Stimulated activated naive B cell treated with anti-CD40 and anti-IgM and Interleukin-4, amounts not matched to agents 10 μg/mL and 1 μg/mL and 100 μg/mL, for 72 hours (primary cell): ENCODE measurements at regions not wholly inside any gene's neighbourhood (a gene's known extent, or its start where the extent isn't known, plus 50 kb on each side); places are given as distances from the start of the nearest gene placed in this dataset.
"Not testable (repeated sequence)": the region's sequence is repeated elsewhere in the genome, so short reads cannot be mapped to it uniquely, and the experiment has no call there.

Experiments used
- ATAC-seq, 2 donors: fragments of 150-1000 bp; cut with Tn5 transposase; replicated peaks; 2 replicates each; pipeline ENCODE4 v1.10.0; 2021; ENCODE audit warnings: moderate library complexity in 1 of 2
- DNase-seq: peaks from one replicate; pipeline ENCODE4 v3.0.0; 2021
- H3K27ac Mint-ChIP-seq: one replicate; pipeline ENCODE4 v1.8.0; 2022; ENCODE audit warnings: mild to moderate bottlenecking, mixed read lengths
- H3K27me3 Mint-ChIP-seq, 2 donors: one replicate each; pipeline ENCODE4 v1.8.0; 2022; ENCODE audit warnings: mixed read lengths in 2 of 2
- H3K36me3 Mint-ChIP-seq, 2 donors: one replicate each; pipeline ENCODE4 v1.8.0; 2022; ENCODE audit warnings: mixed read lengths in 2 of 2, mild to moderate bottlenecking in 1 of 2
- H3K4me1 Mint-ChIP-seq, 2 donors: one replicate each; pipeline ENCODE4 v1.8.0; 2022; ENCODE audit warnings: mixed read lengths in 2 of 2, mild to moderate bottlenecking in 1 of 2
- H3K4me3 Mint-ChIP-seq, 2 donors: one replicate each; pipeline ENCODE4 v1.8.0; 2022; ENCODE audit warnings: mild to moderate bottlenecking in 2 of 2, mixed read lengths in 2 of 2, moderate library complexity in 1 of 2
- H3K9me3 Mint-ChIP-seq, 2 donors: one replicate each; pipeline ENCODE4 v1.8.0; 2022; ENCODE audit warnings: mixed read lengths in 2 of 2, mild to moderate bottlenecking in 1 of 2

DNA sequence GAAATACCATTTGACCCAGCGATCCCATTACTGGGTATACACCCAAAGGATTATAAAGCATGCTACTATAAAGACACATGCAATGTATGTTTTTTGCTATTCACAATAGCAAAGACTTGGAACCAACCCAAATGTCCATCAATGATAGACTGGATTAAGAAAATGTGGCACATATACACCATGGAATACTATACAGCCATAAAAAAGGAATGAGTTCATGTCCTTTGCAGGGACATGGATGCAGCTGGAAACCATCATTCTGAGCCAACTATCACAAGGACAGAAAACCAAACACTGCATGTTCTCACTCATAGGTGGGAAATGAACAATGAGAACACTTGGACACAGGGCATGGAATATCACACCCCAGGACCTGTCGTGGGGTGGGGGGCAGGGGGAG lies 558.1 kb downstream of the NTRK3 start:
- peaks cover 3 to 10% of the 10 kb centered on the region in 2 donors for H3K9me3 Mint-ChIP-seq
- not testable (repeated sequence) for ATAC-seq, DNase-seq, H3K27me3 Mint-ChIP-seq, H3K4me1 Mint-ChIP-seq, H3K27ac Mint-ChIP-seq, H3K36me3 Mint-ChIP-seq, H3K4me3 Mint-ChIP-seq

DNA sequence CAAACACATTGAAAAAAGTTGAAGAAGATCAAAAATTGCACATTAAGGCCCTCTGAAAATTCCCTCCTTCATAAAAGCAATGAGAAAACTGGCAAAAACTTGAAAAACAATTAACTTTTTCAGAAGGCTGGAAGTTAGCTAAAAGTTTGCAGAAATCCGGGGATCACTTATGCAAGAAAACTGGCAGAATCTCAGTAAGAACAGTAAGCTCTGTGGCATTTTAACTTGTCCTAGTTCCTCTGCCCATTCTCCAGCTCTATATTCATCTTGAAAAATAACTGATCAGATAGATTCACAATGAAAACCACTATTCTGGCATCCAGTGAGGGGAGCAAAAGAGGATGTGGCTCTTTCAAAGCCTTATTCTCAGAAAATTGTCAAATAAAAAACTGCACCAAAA lies 566.8 kb downstream of the NTRK3 start:
- DNase-seq: no peak
- no peaks in the 10 kb centered on the region for H3K27me3 Mint-ChIP-seq
- H3K27ac Mint-ChIP-seq: no peak overlapping the region

DNA sequence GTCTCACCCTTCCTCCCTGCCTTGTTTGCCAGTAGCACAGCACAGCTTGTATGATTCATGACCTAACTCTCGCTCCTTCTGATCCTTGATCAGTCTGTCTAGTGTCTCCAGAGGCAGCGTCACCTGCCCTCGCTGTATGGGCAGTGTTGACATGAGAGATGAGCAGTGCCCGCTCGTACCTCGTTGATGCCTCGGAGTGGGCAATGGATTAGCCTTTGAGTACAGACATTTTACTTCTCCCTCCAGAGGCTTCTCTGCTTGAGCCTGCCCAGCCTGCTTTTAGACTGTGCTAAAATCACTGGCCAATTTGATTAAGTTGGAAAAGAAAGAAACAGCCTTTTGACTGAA lies 569.0 kb downstream of the NTRK3 start:
- no peaks in the 10 kb centered on the region for H3K4me1 Mint-ChIP-seq
- H3K27ac Mint-ChIP-seq: no peak overlapping the region
- ATAC-seq (no peak), DNase-seq (no peak)
- H3K4me3 Mint-ChIP-seq: no peak overlapping the region
- peaks cover 6 to 7% of the 10 kb centered on the region in 2 donors for H3K9me3 Mint-ChIP-seq
- H3K27me3 Mint-ChIP-seq: no peaks in the 10 kb centered on the region
- H3K36me3 Mint-ChIP-seq: no peaks in the 10 kb centered on the region

More for the DNA sequence above, 566.8 kb downstream of the NTRK3 start:
- no peak for ATAC-seq
- Mint-ChIP-seq H3K4me1 (no peaks in the 10 kb centered on the region), H3K9me3 (peaks cover 8 to 14% of the 10 kb centered on the region in 2 donors), H3K4me3 (no peak overlapping the region), H3K36me3 (no peaks in the 10 kb centered on the region)

DNA sequence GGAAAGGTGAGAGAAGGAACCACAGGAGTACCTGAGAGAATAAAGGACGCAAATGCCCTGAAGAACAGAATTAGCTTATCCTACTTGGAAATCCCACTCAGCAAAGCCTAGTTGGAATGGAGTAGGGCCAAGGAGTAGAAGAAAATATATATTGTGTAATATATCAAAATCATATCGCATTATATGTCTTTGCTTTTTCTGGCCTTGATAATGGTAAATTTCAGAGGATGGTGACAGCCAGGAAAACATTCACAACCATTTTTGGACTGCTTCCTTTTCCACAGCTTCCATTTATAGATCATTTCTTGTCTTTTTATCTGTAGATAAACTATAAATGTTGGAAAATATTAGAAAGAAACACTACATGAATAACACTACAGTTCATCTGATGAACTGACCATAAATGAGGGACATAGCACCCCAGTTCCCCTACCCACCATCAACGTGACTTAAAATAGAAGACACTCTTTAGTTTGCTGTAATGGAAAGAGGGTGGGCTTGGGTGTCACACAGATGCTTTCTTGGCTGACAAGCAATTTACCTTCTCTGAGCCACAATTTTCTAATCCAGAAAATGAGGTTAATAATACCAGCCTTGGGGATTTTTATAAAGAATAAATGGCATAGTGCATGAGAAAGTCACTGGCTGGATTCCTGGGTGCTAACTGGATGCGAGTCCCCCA lies 569.6 kb downstream of the NTRK3 start:
- H3K9me3 Mint-ChIP-seq: peaks cover 2 to 3% of the 10 kb centered on the region in 2 donors

DNA sequence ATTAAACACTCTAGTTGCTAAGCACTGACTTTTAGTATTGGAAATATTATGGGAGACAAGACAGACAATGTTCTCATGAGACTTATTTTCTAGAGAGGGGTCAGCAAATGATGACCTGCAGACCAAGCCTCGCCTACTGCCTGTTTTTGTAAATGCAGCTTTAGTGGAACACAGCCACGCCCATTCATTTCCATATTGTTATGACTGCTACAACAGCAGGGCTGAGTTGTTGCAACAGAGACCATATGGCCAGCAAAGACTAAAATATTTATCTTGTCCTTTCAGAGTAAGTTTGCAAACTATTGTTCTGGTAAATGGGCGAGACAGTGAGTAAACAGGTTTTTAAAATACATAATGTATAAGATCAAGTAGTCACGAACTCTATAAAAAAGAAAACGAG lies 570.2 kb downstream of the NTRK3 start:
- Mint-ChIP-seq H3K27me3 (no peaks in the 10 kb centered on the region), H3K4me1 (no peaks in the 10 kb centered on the region), H3K4me3 (no peak overlapping the region), H3K9me3 (peaks cover 0 to 2% of the 10 kb centered on the region in 2 donors), H3K27ac (no peak overlapping the region), H3K36me3 (no peaks in the 10 kb centered on the region)
- DNase-seq (no peak), ATAC-seq (no peak)

More for the DNA sequence above, 569.6 kb downstream of the NTRK3 start:
- no peak overlapping the region for H3K4me3 Mint-ChIP-seq
- DNase-seq: no peak
- no peak overlapping the region for H3K27ac Mint-ChIP-seq
- H3K36me3 Mint-ChIP-seq: no peaks in the 10 kb centered on the region
- ATAC-seq: no peak
- H3K27me3 Mint-ChIP-seq: no peaks in the 10 kb centered on the region
- no peaks in the 10 kb centered on the region for H3K4me1 Mint-ChIP-seq

DNA sequence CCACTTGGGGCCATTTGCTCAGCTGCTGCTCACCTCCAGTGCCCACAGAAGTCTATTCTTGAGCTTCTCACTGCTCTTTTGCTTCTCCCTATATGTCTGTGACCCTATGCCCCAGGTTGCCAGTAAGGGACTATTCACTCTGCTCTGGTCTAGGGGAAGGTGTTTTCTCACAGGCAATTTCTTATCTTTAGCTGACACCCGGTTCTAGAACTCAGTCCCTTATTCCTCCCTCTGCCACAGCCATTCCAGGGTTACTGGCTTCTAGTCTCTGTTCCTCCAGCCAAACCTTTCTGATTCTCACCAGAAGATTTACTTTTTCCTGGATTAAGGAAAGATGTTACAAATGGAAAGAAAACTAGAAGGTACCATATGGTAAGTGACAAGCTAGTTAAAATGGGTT lies 574.0 kb downstream of the NTRK3 start:
- H3K9me3 Mint-ChIP-seq: peaks cover 4 to 10% of the 10 kb centered on the region in 2 donors
- no peak overlapping the region for H3K4me3 Mint-ChIP-seq
- H3K4me1 Mint-ChIP-seq: no peaks in the 10 kb centered on the region
- no peaks in the 10 kb centered on the region for H3K36me3 Mint-ChIP-seq
- no peak overlapping the region for H3K27ac Mint-ChIP-seq
- H3K27me3 Mint-ChIP-seq: no peaks in the 10 kb centered on the region
- no peak for ATAC-seq
- no peak for DNase-seq

DNA sequence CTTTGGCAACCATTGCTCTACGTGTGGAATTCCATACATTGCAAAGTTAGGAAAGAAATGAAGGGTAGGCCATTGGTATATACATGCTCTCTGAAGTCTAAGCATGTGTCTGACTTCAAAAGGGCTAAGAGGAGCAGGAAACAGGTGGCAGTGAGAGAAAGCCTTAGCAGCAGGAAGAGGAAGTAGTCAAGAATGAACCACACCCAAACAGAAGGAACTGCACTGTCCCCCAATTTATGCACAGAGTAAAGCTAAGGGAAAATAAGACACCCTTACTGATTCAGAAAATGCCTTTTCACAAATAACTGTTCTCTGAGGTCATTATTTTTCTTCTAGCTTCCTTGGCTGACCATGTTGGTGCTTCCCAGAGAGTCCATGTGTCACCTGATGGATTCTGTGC lies 575.4 kb downstream of the NTRK3 start:
- ATAC-seq (no peak), DNase-seq (no peak)
- no peak overlapping the region for H3K27ac Mint-ChIP-seq
- H3K36me3 Mint-ChIP-seq: no peaks in the 10 kb centered on the region
- no peak overlapping the region for H3K4me3 Mint-ChIP-seq
- H3K27me3 Mint-ChIP-seq: no peaks in the 10 kb centered on the region
- peaks cover 12 to 14% of the 10 kb centered on the region in 2 donors for H3K9me3 Mint-ChIP-seq
- H3K4me1 Mint-ChIP-seq: no peaks in the 10 kb centered on the region

DNA sequence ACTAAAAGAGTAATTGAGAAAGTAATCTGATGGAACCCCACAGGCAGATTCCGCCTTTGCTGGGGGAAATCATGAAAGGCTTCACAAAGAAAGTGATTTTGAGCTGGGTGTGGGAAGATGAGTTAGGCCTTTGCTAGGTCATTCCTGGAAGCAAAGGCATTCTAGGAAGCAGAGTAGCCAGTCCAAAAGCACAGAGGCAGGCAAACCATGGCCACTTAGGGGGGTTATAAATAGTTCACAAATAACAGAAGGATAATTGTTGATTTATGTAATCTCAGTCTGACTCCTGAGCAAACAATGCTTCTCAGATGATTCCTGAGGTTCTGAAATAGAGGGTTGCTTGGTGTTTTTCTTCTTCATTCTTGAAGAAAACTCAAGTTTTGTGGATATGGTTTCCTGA lies 576.3 kb downstream of the NTRK3 start:
- Mint-ChIP-seq H3K9me3 (peaks cover 12 to 14% of the 10 kb centered on the region in 2 donors), H3K4me3 (no peak overlapping the region), H3K27ac (no peak overlapping the region), H3K4me1 (no peaks in the 10 kb centered on the region), H3K27me3 (no peaks in the 10 kb centered on the region), H3K36me3 (no peaks in the 10 kb centered on the region)
- DNase-seq (no peak), ATAC-seq (no peak)

DNA sequence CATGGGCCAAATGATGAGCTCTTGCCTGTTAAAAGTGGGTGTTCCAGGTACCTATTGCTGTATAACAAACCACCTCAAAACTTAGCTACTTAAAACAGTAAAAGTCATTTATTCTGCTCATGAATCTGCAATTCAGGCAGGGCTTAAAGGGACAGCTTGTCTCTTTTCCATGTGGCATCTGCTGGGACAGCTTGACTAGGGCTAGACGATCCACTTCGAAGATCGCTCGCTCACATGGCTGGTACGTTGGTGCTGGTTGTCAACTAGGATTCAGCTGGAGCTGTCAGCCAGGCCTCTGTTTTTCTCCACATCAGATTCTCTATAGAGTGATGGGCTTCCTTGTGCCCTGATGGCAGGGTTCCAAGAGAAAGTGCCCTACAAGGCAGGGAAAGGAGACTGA lies 581.3 kb downstream of the NTRK3 start:
- no peak for ATAC-seq
- H3K9me3 Mint-ChIP-seq: peaks cover 13 to 19% of the 10 kb centered on the region in 2 donors
- H3K36me3 Mint-ChIP-seq: no peaks in the 10 kb centered on the region
- no peak for DNase-seq
- no peaks in the 10 kb centered on the region for H3K4me1 Mint-ChIP-seq
- no peak overlapping the region for H3K27ac Mint-ChIP-seq
- H3K27me3 Mint-ChIP-seq: no peaks in the 10 kb centered on the region
- no peak overlapping the region for H3K4me3 Mint-ChIP-seq

DNA sequence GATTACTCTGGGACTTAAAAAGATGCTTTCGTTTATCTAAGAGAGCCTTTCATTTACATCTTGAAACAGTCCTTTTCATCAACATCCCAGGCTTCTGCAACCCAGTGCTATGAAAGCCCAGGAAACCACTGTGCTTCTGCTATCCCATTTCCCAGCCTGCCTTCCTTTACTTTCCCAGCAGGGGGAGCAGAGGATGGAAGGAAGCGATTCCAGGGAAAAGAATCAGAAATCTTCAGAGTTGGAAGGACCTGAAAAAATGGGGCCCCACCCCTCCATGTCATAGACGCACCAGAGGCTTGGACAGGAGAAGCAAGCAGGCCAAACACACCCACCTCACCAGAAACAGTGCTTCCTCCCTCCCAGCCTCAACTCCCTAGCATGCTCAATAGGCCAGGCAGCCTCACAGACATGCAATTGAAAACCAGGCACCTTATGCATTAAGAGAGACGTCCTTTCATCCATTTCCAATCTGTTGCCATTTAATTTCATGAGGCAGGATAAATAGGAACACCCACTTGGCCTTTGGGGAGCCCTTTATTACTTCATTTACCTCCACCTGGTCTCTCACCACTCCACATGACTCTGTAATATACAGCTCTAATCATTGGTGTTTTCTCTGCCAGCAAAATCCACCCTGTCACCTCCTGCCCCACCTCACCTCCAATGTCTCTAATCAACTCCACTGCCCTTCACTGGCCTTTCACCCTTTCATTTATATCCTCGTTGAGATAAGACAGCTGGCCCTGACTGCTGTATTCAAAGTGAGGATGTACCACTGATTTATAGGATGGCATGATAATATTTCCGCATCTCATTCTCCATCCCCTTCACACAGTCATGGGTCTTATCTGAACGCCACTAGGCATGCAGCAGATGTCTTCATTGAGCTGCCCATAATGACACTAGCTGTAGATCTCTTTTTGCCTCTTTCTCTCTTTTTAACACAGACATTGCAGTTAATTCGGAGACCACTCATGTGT lies 583.9 kb downstream of the NTRK3 start:
- no peak overlapping the region for H3K4me3 Mint-ChIP-seq
- DNase-seq: no peak
- H3K27ac Mint-ChIP-seq: no peak overlapping the region
- no peaks in the 10 kb centered on the region for H3K36me3 Mint-ChIP-seq
- no peak for ATAC-seq
- H3K27me3 Mint-ChIP-seq: no peaks in the 10 kb centered on the region
- peaks cover 15 to 21% of the 10 kb centered on the region in 2 donors for H3K9me3 Mint-ChIP-seq
- H3K4me1 Mint-ChIP-seq: no peaks in the 10 kb centered on the region

DNA sequence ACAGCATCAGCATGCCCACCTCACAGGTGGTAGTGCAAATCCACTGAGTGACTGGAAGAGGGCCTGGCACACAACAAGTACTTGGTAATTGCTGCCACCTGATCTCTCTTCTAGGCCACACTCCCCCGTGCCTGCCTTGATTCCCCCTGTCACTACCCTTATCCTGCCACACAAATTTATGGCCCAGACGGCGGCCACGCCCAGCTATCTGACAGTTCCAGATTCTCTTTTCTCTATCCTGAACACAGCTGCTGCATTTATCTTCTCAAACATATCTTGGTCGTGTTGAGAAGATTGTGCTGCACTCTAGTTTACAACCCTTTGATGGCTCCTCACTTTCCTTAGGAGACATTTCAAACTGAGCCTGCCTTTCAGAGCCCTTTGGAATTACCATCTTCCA lies 585.2 kb downstream of the NTRK3 start:
- Mint-ChIP-seq H3K36me3 (no peaks in the 10 kb centered on the region), H3K4me1 (no peaks in the 10 kb centered on the region), H3K27me3 (no peaks in the 10 kb centered on the region), H3K9me3 (peaks cover 10 to 13% of the 10 kb centered on the region in 2 donors), H3K4me3 (no peak overlapping the region), H3K27ac (no peak overlapping the region)
- ATAC-seq (no peak), DNase-seq (no peak)

DNA sequence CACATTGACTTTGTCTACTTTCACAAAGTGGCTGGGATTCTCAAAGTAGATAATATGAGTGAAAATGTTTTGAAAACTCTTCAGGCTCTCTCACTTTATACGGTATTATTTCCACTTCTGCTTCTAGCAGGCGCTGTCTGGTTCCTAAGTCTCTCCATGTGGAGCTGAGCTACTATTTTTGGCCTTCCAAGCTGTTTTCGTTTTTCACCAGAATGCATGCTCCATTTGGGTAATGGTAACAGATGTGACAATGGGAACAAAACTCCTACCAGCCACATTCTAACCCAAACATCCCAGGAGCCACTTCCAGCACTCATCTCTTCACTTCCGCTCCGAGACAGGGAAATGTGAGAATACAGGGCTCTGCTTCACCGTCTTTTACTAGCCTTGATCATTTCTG lies 586.7 kb downstream of the NTRK3 start:
- Mint-ChIP-seq H3K27ac (no peak overlapping the region), H3K4me1 (no peaks in the 10 kb centered on the region), H3K27me3 (no peaks in the 10 kb centered on the region), H3K4me3 (no peak overlapping the region), H3K36me3 (no peaks in the 10 kb centered on the region), H3K9me3 (peaks cover 10 to 14% of the 10 kb centered on the region in 2 donors)
- ATAC-seq: no peak
- no peak for DNase-seq

DNA sequence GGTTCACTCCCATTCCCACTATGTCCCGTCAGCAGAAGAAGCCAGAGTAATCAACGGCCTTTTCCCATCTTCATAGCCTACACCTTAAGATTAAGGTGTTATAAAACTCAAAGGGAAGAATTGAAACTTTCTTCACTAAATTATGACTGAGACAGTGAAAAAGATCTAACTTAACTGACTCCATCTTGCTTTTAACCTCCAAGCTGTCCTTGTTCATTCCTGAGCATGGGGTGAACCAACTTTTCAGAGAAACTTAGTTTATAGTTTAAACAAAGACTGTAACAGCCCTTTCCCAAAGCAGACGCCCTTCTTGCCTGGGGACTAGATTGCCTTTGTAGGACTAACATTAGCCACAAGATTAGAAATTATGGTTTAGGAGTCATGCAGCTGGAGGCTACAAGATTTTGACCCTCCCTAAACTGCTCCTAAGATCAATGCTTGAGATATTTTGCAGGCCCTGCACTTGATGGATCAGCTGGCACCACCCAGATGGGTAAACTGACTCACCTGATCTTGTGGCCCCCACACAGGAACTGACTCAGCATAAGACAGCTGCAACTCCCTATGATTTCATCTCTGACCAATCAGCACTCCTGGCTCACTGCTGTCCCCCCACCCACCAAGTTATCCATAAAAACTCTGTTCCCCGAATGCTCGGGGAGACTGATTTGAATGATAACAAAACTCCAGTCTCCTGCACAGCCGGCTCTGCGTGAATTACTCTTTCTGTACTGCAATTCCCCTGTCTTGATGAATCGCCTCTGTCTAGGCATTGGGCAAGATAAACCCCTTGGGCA lies 587.6 kb downstream of the NTRK3 start:
- DNase-seq, H3K27ac Mint-ChIP-seq, ATAC-seq, H3K27me3 Mint-ChIP-seq, H3K4me3 Mint-ChIP-seq, H3K4me1 Mint-ChIP-seq, H3K36me3 Mint-ChIP-seq: not testable (repeated sequence)
- H3K9me3 Mint-ChIP-seq: peaks cover 10 to 14% of the 10 kb centered on the region in 2 donors

DNA sequence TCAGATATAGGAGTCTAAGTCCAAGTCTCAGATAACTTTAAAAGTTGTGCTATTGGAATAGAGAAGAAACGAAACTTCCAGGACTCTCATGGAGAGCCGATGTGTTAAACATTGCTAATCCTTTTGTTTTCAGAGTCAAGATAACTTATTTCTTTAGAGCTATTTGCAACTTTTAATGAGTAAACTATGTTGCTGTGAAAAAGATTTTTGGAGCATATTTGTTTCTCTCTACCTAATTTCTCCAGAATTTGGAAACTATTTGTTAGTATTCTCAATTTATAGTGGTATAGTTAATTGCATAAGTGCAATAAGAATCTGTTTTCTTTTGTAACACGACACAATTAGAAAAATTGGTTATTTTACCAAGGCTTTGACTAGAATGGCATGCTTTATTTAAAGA lies 588.9 kb downstream of the NTRK3 start:
- no peak for ATAC-seq

More for the DNA sequence above, 588.9 kb downstream of the NTRK3 start:
- no peak for DNase-seq
- H3K4me1 Mint-ChIP-seq: no peaks in the 10 kb centered on the region
- no peaks in the 10 kb centered on the region for H3K27me3 Mint-ChIP-seq
- no peak overlapping the region for H3K4me3 Mint-ChIP-seq
- no peak overlapping the region for H3K27ac Mint-ChIP-seq
- H3K36me3 Mint-ChIP-seq: no peaks in the 10 kb centered on the region
- H3K9me3 Mint-ChIP-seq: peaks cover 13 to 16% of the 10 kb centered on the region in 2 donors
